H1 (cell line): ENCODE measurements at regions not wholly inside any gene's neighbourhood (a gene's known extent, or its start where the extent isn't known, plus 50 kb on each side); places are given as distances from the start of the nearest gene placed in this dataset.

ENCODE experiments used
- CTCF ChIA-PET: fragments of 300-600 bp; sonication (Branson Sonifier 250); formaldehyde crosslinking; loops from one replicate; lab custom pipeline; 2021; ENCODE audit not compliant: partially characterized antibody; lab: Charles Lee
- POLR2A ChIA-PET: fragments of 300-600 bp; sonication (Branson Sonifier 250); formaldehyde crosslinking; loops from one replicate; lab custom pipeline; 2021; ENCODE audit warnings: inconsistent platforms; ENCODE audit not compliant: partially characterized antibody; lab: Charles Lee
- DNase-seq, 2 experiments: peaks; one replicate each; pipeline versions ENCODE4 v3.0.0 to v3.0.0-alpha.2; 2010 to 2022; ENCODE audit warnings: low spot score in 2 of 2, low read depth in 1 of 2, mixed read lengths in 1 of 2
- FAIRE-seq: peaks from 2 replicates; lab custom pipeline; 2011; peaks lifted over from hg19 to GRCh38; lab: Jason Lieb, UNC
- H2AFZ ChIP-seq: 2 replicates; pipeline ENCODE4 v1.8.1; 2012; ENCODE audit warnings: low read length, inconsistent platforms
- H2AK5ac ChIP-seq: 2 replicates; pipeline ENCODE4 v1.6.1; 2013; ENCODE audit warnings: low read depth, low read length
- H2BK120ac ChIP-seq: replicated peaks from 2 replicates; pipeline ENCODE3; 2013; ENCODE audit warnings: low read depth, low read length, inconsistent platforms
- H2BK12ac ChIP-seq: 2 replicates; pipeline ENCODE4 v1.6.1; 2013; ENCODE audit warnings: low read depth, low read length
- H2BK15ac ChIP-seq: 2 replicates; pipeline ENCODE4 v1.6.1; 2013; ENCODE audit warnings: low read length
- H2BK20ac ChIP-seq: 2 replicates; pipeline ENCODE4 v1.6.1; 2013; ENCODE audit warnings: low read length
- H2BK5ac ChIP-seq: 2 replicates; pipeline ENCODE4 v1.6.1; 2013; ENCODE audit warnings: low read depth, low read length
- H3K14ac ChIP-seq: 2 replicates; pipeline ENCODE4 v1.6.1; 2013; ENCODE audit warnings: inconsistent platforms; ENCODE audit not compliant: insufficient read length
- H3K18ac ChIP-seq: 2 replicates; pipeline ENCODE4 v1.6.1; 2013; ENCODE audit warnings: low read length; ENCODE audit errors: extremely low read depth
- H3K23ac ChIP-seq: 2 replicates; pipeline ENCODE4 v1.6.1; 2013; ENCODE audit warnings: inconsistent platforms; ENCODE audit not compliant: insufficient read length
- H3K23me2 ChIP-seq: 2 replicates; pipeline ENCODE4 v1.6.1; 2013; ENCODE audit warnings: low read depth, low read length
- H3K27ac ChIP-seq: 2 replicates; pipeline ENCODE4 v1.6.1; 2011; ENCODE audit warnings: low read depth, low read length, inconsistent platforms
- H3K27me3 ChIP-seq, 4 experiments: replicated peaks in 1 of 4; 1 replicate in 1 of 4; 2 replicates in 3 of 4; pipeline versions ENCODE4 v1.6.1 to v1.8.1; 2011 to 2013; ENCODE audit warnings: low read length in 3 of 4, mild to moderate bottlenecking in 3 of 4, inconsistent platforms in 2 of 4, mixed read lengths in 2 of 4, moderate library complexity in 1 of 4; ENCODE audit not compliant: control insufficient read depth in 3 of 4, insufficient read depth in 3 of 4; ENCODE audit errors: extremely low read depth in 1 of 4
- H3K36me3 ChIP-seq, 4 experiments: 2 replicates each; pipeline versions ENCODE4 v1.6.1 to v1.8.1; 2011 to 2013; ENCODE audit warnings: mild to moderate bottlenecking in 4 of 4, low read length in 3 of 4, moderate library complexity in 2 of 4, control low read depth in 1 of 4, inconsistent platforms in 1 of 4; ENCODE audit not compliant: insufficient read depth in 4 of 4, control insufficient read depth in 2 of 4
- H3K4ac ChIP-seq: replicated peaks from 2 replicates; pipeline ENCODE3; 2013; ENCODE audit warnings: low read length, low read depth, mixed read lengths, inconsistent platforms; ENCODE audit not compliant: insufficient read length
- H3K4me1 ChIP-seq, 4 experiments: replicated peaks in 1 of 4; 1 replicate in 1 of 4; 2 replicates in 3 of 4; pipeline versions ENCODE4 v1.6.1 to v1.8.1; 2011 to 2013; ENCODE audit warnings: low read length in 3 of 4, inconsistent platforms in 2 of 4, mixed read lengths in 1 of 4; ENCODE audit not compliant: insufficient read depth in 4 of 4, control insufficient read depth in 3 of 4
- H3K4me2 ChIP-seq, 2 experiments: 2 replicates each; pipeline versions ENCODE4 v1.6.1 to v1.8.1; 2011 to 2013; ENCODE audit warnings: low read depth in 2 of 2, low read length in 2 of 2, control low read depth in 1 of 2, inconsistent platforms in 1 of 2, mild to moderate bottlenecking in 1 of 2; ENCODE audit not compliant: insufficient read depth in 1 of 2
- H3K4me3 ChIP-seq, 4 experiments: fragments of 200-600, 300-600 bp in 1 of 4; sonication (generic), shearing (Covaris generic), sonication (Bioruptor Twin) in 1 of 4; 2 replicates each; pipeline versions ENCODE4 v1.5.1 to v1.8.1; 2011 to 2016; ENCODE audit warnings: low read length in 4 of 4, low read depth in 3 of 4, control low read depth in 2 of 4, inconsistent platforms in 2 of 4, mild to moderate bottlenecking in 2 of 4, mixed read lengths in 1 of 4, moderate library complexity in 1 of 4; ENCODE audit not compliant: insufficient read depth in 2 of 4; ENCODE audit errors: extremely low read depth in 1 of 4
- H3K56ac ChIP-seq: replicated peaks from 2 replicates; pipeline ENCODE3; 2013; ENCODE audit warnings: low read depth, mild to moderate bottlenecking, mixed read lengths, low read length, inconsistent platforms; ENCODE audit not compliant: insufficient read length
- H3K79me1 ChIP-seq: 2 replicates; pipeline ENCODE4 v1.6.1; 2013; ENCODE audit warnings: low read depth, low read length, control low read depth
- H3K79me2 ChIP-seq, 2 experiments: 2 replicates each; pipeline versions ENCODE4 v1.6.1 to v1.8.1; 2012 to 2013; ENCODE audit warnings: low read length in 2 of 2, mild to moderate bottlenecking in 2 of 2, inconsistent platforms in 1 of 2; ENCODE audit not compliant: insufficient read depth in 2 of 2, control insufficient read depth in 1 of 2
- H3K9ac ChIP-seq, 4 experiments: replicated peaks in 1 of 4; 1 replicate in 1 of 4; 2 replicates in 3 of 4; pipeline versions ENCODE4 v1.6.1 to v1.8.1; 2011 to 2013; ENCODE audit warnings: low read depth in 3 of 4, low read length in 3 of 4, control low read depth in 2 of 4, mild to moderate bottlenecking in 2 of 4, moderate library complexity in 2 of 4, inconsistent platforms in 1 of 4; ENCODE audit errors: extremely low read depth in 1 of 4
- H3K9me3 ChIP-seq, 2 experiments: 2 replicates each; pipeline versions ENCODE4 v1.6.1 to v1.8.1; 2012 to 2013; ENCODE audit warnings: mild to moderate bottlenecking in 2 of 2, moderate library complexity in 2 of 2, control low read depth in 1 of 2, inconsistent platforms in 1 of 2, low read depth in 1 of 2, low read length in 1 of 2, mixed read lengths in 1 of 2; ENCODE audit not compliant: insufficient read depth in 2 of 2
- H4K20me1 ChIP-seq, 2 experiments: replicated peaks in 1 of 2; 2 replicates each; pipeline versions ENCODE3 to v1.8.1; 2011 to 2013; ENCODE audit warnings: inconsistent platforms in 2 of 2, low read length in 2 of 2, mild to moderate bottlenecking in 1 of 2; ENCODE audit not compliant: insufficient read depth in 2 of 2, control insufficient read depth in 1 of 2
- H4K5ac ChIP-seq: 2 replicates; pipeline ENCODE4 v1.6.1; 2013; ENCODE audit warnings: low read length, low read depth, mixed read lengths, inconsistent platforms; ENCODE audit not compliant: insufficient read length
- H4K8ac ChIP-seq: 2 replicates; pipeline ENCODE4 v1.8.0; 2013; ENCODE audit warnings: mild to moderate bottlenecking, moderate library complexity, low read length, inconsistent platforms; ENCODE audit not compliant: insufficient read depth; ENCODE audit errors: extremely low read depth
- H4K91ac ChIP-seq: replicated peaks from 2 replicates; pipeline ENCODE3; 2013; ENCODE audit warnings: low read length, mixed read lengths, inconsistent platforms; ENCODE audit not compliant: insufficient read length
- KDM1A ChIP-seq: fragments of 200-600, 300-600 bp; sonication (generic); IDR thresholded peaks from 2 replicates; pipeline ENCODE4 v1.7.1; 2016; ENCODE audit warnings: mild to moderate bottlenecking, low read length, borderline replicate concordance
- SP2 ChIP-seq: IDR thresholded peaks from 2 replicates; pipeline ENCODE4 v1.6.1; 2012; ENCODE audit warnings: mild to moderate bottlenecking, low read length, inconsistent platforms
- TCF12 ChIP-seq: IDR thresholded peaks from 2 replicates; pipeline ENCODE4 v1.6.1; 2011; ENCODE audit warnings: low read depth, mild to moderate bottlenecking, low read length
- whole genome bisulfite sequencing, 2 experiments: shearing (Covaris generic) in 1 of 2; methylation state at CpG; one replicate each; pipeline versions ENCODE4 v1.1.6 to v1.1.7; 2013 to 2015; ENCODE audit warnings: low lambda C conversion rate in 2 of 2, mixed read lengths in 2 of 2, inconsistent platforms in 1 of 2, low coverage in 1 of 2, missing lambda C conversion rate in 1 of 2; ENCODE audit not compliant: insufficient replicate concordance in 2 of 2, insufficient coverage in 1 of 2, insufficient read length in 1 of 2; ENCODE audit errors: extremely low coverage in 1 of 2, missing lambda C conversion rate in 1 of 2; 5-methylcytosine and 5-hydroxymethylcytosine counted together
- TF ChIP-seq, protein P1 (sequence below): IDR thresholded peaks from 2 replicates; pipeline ENCODE4 v1.6.1; 2012; ENCODE audit warnings: low read length, inconsistent platforms
- TF ChIP-seq, protein P2 (sequence below): IDR thresholded peaks from 2 replicates; pipeline ENCODE4 v1.6.1; 2011; ENCODE audit warnings: low read length, improper control_type of control experiment

DNA sequence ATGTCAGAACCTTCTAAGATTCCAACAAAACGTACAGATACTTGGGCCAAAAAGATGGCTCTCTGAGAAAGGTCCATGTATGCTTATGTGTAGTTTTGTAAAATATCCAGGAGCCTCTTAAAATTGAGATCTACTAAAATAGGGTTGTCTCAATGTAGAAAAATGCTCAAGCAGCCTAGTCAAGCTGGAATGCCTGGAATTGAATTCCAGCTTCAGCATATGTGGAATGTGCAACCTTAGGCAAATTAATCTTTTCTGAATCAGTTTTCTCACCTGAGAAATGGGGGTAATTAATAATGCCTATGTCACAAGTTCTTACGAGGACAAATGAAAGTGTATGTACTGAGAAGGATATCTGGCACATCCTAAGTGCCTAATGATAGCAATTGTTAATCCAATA lies 662.4 kb downstream of the DTWD2 start:
- Histone ChIP-seq H3K9ac (no peak overlapping the region), H3K79me2 (no peaks in the 10 kb centered on the region), H3K79me1 (no peaks in the 10 kb centered on the region), H3K4me2 (no peak overlapping the region), H2AFZ (no peak overlapping the region), H2AK5ac (no peak overlapping the region), H3K18ac (no peak overlapping the region), H2BK20ac (no peak overlapping the region), H4K91ac (no peak overlapping the region), H3K4ac (no peak overlapping the region), H4K8ac (no peak overlapping the region), H2BK120ac (no peak overlapping the region), H4K20me1 (no peaks in the 10 kb centered on the region), H3K27me3 (no peaks in the 10 kb centered on the region), H2BK15ac (no peak overlapping the region), H4K5ac (no peak overlapping the region), H3K23ac (no peak overlapping the region), H3K36me3 (no peaks in the 10 kb centered on the region), H2BK12ac (no peak overlapping the region), H3K9me3 (peaks cover 0 to 8% of the 10 kb centered on the region in 2 experiments; a peak in 2 of 4 replicates), H3K56ac (no peak overlapping the region), H3K23me2 (no peaks in the 10 kb centered on the region), H3K4me3 (no peak overlapping the region), H3K27ac (no peak overlapping the region), H3K14ac (no peak overlapping the region), H3K4me1 (peaks cover 0 to 6% (median 1%) of the 10 kb centered on the region in 4 experiments; a peak in 1 of 7 replicates), H2BK5ac (no peak overlapping the region)
- FAIRE-seq = no peak
- 84% methylated on average over 2 of the region's 2 CpGs; no CpG with 5 or more reads in 1 of the 2 experiments for WGBS, 2 experiments
- no peak for DNase-seq
- TF ChIP-seq TCF12 = no peak
- TF ChIP-seq, protein P1, sequence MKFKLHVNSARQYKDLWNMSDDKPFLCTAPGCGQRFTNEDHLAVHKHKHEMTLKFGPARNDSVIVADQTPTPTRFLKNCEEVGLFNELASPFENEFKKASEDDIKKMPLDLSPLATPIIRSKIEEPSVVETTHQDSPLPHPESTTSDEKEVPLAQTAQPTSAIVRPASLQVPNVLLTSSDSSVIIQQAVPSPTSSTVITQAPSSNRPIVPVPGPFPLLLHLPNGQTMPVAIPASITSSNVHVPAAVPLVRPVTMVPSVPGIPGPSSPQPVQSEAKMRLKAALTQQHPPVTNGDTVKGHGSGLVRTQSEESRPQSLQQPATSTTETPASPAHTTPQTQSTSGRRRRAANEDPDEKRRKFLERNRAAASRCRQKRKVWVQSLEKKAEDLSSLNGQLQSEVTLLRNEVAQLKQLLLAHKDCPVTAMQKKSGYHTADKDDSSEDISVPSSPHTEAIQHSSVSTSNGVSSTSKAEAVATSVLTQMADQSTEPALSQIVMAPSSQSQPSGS = no peak
- no peak for TF ChIP-seq SP2
- TF ChIP-seq, protein P2, sequence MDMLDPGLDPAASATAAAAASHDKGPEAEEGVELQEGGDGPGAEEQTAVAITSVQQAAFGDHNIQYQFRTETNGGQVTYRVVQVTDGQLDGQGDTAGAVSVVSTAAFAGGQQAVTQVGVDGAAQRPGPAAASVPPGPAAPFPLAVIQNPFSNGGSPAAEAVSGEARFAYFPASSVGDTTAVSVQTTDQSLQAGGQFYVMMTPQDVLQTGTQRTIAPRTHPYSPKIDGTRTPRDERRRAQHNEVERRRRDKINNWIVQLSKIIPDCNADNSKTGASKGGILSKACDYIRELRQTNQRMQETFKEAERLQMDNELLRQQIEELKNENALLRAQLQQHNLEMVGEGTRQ = no peak
- TF ChIP-seq KDM1A = no peak
- CTCF ChIA-PET = interaction anchor here (1.2 kb wide), 1 partner anchor 10 kb away, joined by 3 read pairs; no protein-coding TSS in a partner anchor
- POLR2A ChIA-PET = no interaction called here
